BLaER1 (cell line): ENCODE measurements at regions not wholly inside any gene's neighbourhood (a gene's known extent, or its start where the extent isn't known, plus 50 kb on each side); places are given as distances from the start of the nearest gene placed in this dataset.

Experiments
- H3K27ac ChIP-seq: shearing (Covaris generic); formaldehyde crosslinking; 2 replicates; pipeline ENCODE4 v1.8.1; 2022
- H3K27me3 ChIP-seq: shearing (Covaris generic); formaldehyde crosslinking; 2 replicates; pipeline ENCODE4 v1.8.1; 2022
- H3K36me3 ChIP-seq: shearing (Covaris generic); formaldehyde crosslinking; 2 replicates; pipeline ENCODE4 v1.8.1; 2022
- H3K4me1 ChIP-seq: shearing (Covaris generic); formaldehyde crosslinking; 2 replicates; pipeline ENCODE4 v1.8.1; 2022
- H3K4me2 ChIP-seq: shearing (Covaris generic); formaldehyde crosslinking; 2 replicates; pipeline ENCODE4 v1.8.1; 2022
- H3K4me3 ChIP-seq: shearing (Covaris generic); formaldehyde crosslinking; 2 replicates; pipeline ENCODE4 v1.8.1; 2022
- H3K9ac ChIP-seq: shearing (Covaris generic); formaldehyde crosslinking; 2 replicates; pipeline ENCODE4 v1.8.1; 2022
- H3K9me3 ChIP-seq: shearing (Covaris generic); formaldehyde crosslinking; 2 replicates; pipeline ENCODE4 v1.8.1; 2022
- H4K20me1 ChIP-seq: shearing (Covaris generic); formaldehyde crosslinking; 2 replicates; pipeline ENCODE4 v1.8.1; 2022
- Cebpa-rat ChIP-seq: shearing (Covaris generic); IDR thresholded peaks from 2 replicates; pipeline ENCODE4 v1.8.1; 2022

GRCh38 chr9:19690128-19690527 lies 98.7 kb downstream of the SLC24A2 start:
- Histone ChIP-seq H3K27ac (no peak overlapping the region), H3K4me2 (no peak overlapping the region), H3K4me3 (no peak overlapping the region), H3K27me3 (no peaks in the 10 kb centered on the region), H3K4me1 (peaks cover 12% of the 10 kb centered on the region; the same call in 1 of the 2 replicates), H3K9me3 (peaks cover 17% of the 10 kb centered on the region), H3K9ac (no peak overlapping the region), H3K36me3 (no peaks in the 10 kb centered on the region), H4K20me1 (no peaks in the 10 kb centered on the region)
- TF ChIP-seq Cebpa-rat: no peak

DNA sequence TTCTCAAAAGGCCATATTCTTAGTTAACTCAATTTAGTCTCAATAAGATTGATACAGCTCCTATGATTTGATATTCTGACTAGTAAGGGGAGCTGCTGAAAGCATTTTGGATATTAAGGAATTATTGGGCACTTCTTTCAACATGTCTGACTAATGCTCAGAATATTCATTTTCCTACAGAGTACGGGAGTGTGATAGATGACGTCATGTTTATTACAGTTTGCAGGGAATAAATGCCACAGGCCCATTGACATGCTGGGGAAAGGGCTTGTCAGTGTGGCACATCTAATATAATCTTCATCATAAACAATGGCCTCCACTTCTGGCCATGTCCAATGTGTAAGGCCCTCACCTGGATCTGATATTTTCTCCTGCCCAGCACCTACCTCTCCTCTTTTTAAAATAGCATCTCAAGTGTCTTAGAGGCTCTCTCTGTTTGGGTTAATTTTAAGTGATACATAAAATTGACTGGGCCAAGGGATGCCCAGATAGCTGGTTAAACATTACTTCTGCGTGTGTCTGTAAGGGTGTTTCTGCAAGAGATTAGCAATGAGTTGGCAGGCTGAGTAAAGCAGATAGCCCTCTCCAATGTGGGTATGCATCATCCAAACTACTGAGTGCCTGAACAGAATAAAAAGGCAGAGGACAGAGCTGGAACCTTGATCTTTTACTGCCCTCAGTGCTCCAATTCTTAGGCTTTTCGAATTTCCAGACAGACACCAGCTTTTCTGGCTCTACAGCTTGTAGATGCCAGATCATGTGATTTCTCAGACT lies 99.3 kb downstream of the SLC24A2 start:
- H3K4me2 ChIP-seq: no peak overlapping the region
- TF ChIP-seq Cebpa-rat: no peak

DNA sequence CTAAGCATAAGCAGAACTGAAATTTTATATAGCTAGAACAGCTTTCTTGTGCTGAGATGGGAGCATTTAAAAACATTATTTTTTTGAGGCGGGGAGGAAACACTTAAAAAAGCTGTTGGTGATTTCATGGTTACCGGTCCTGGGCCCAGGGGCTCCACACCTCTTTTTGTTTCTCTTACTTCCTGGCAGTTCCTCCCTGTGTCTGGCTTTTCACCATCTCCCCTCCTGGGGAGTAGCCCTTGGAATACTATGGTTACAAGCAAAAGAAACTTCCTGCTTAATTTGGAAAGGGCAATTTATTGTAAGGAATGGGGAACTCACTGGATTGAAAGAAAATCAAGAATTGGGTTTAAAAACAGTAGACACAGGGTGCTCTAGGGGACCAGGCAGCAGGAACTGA lies 105.1 kb downstream of the SLC24A2 start:
- Histone ChIP-seq H3K4me2 (no peak overlapping the region), H3K9ac (no peak overlapping the region), H3K27ac (no peak overlapping the region), H4K20me1 (no peaks in the 10 kb centered on the region), H3K4me3 (no peak overlapping the region), H3K27me3 (no peaks in the 10 kb centered on the region), H3K4me1 (no peaks in the 10 kb centered on the region), H3K9me3 (peaks cover 17% of the 10 kb centered on the region), H3K36me3 (no peaks in the 10 kb centered on the region)
- TF ChIP-seq Cebpa-rat: no peak

More for the DNA sequence above, 99.3 kb downstream of the SLC24A2 start:
- no peaks in the 10 kb centered on the region for H3K27me3 ChIP-seq
- H3K9ac ChIP-seq: no peak overlapping the region
- no peak overlapping the region for H3K4me3 ChIP-seq
- peaks cover 17% of the 10 kb centered on the region for H3K9me3 ChIP-seq
- H3K36me3 ChIP-seq: no peaks in the 10 kb centered on the region
- peaks cover 12% of the 10 kb centered on the region; the same call in 1 of the 2 replicates for H3K4me1 ChIP-seq
- H3K27ac ChIP-seq: no peak overlapping the region
- H4K20me1 ChIP-seq: no peaks in the 10 kb centered on the region

GRCh38 chr9:19682397-19682796 lies 106.4 kb downstream of the SLC24A2 start:
- Histone ChIP-seq H3K4me3 (no peak overlapping the region), H3K9me3 (peaks cover 17% of the 10 kb centered on the region), H3K27ac (no peak overlapping the region), H3K4me1 (no peaks in the 10 kb centered on the region), H3K36me3 (no peaks in the 10 kb centered on the region), H3K9ac (no peak overlapping the region), H3K4me2 (no peak overlapping the region), H4K20me1 (no peaks in the 10 kb centered on the region), H3K27me3 (no peaks in the 10 kb centered on the region)
- TF ChIP-seq Cebpa-rat: no peak

- H3K27ac ChIP-seq: no peak overlapping the region
- no peak overlapping the region for H3K9ac ChIP-seq
- H3K27me3 ChIP-seq: no peaks in the 10 kb centered on the region
- no peak for TF ChIP-seq Cebpa-rat
- H3K9me3 ChIP-seq: peaks cover 16% of the 10 kb centered on the region
- no peaks in the 10 kb centered on the region for H4K20me1 ChIP-seq
- no peak overlapping the region for H3K4me3 ChIP-seq
- H3K4me1 ChIP-seq: no peaks in the 10 kb centered on the region
- H3K4me2 ChIP-seq: no peak overlapping the region
- no peaks in the 10 kb centered on the region for H3K36me3 ChIP-seq
These were observed 107.0 kb downstream of the SLC24A2 start for GRCh38 chr9:19681846-19682245.

DNA sequence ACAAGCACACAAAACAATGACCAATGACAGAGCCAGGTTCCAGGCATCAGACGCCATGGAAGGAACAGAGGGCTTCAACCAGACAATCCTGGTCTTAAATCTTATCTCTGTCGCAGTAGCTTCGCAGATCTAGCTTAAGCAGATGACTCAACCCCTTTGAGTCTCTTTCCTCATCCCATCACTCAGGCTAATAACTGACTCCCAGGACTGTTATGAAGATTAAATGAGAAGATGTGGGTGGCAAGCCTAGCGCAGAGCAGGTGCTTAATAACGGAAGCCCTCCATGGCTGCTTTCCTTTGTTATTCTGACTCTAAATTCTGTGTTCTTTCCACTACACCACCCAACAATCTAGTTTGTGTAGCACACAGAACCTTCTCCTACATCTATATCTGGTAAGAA lies 110.9 kb downstream of the SLC24A2 start:
- Histone ChIP-seq H3K4me2 (no peak overlapping the region), H3K27me3 (no peaks in the 10 kb centered on the region), H3K27ac (no peak overlapping the region), H4K20me1 (no peaks in the 10 kb centered on the region), H3K4me1 (peaks cover 17% of the 10 kb centered on the region), H3K36me3 (no peaks in the 10 kb centered on the region), H3K4me3 (no peak overlapping the region), H3K9ac (no peak overlapping the region), H3K9me3 (no peaks in the 10 kb centered on the region)
- no peak for TF ChIP-seq Cebpa-rat

GRCh38 chr9:19675492-19675891 lies 113.3 kb downstream of the SLC24A2 start:
- Histone ChIP-seq H3K4me1 (peaks cover 17% of the 10 kb centered on the region), H3K9me3 (no peaks in the 10 kb centered on the region), H3K9ac (peak overlapping the region; percentile 36), H3K4me3 (no peak overlapping the region), H3K27ac (peak overlapping the region; percentile 47; the same call in 1 of the 2 replicates), H3K27me3 (no peaks in the 10 kb centered on the region), H4K20me1 (no peaks in the 10 kb centered on the region), H3K36me3 (no peaks in the 10 kb centered on the region), H3K4me2 (peak overlapping the region; percentile 75)
- TF ChIP-seq Cebpa-rat: no peak

DNA sequence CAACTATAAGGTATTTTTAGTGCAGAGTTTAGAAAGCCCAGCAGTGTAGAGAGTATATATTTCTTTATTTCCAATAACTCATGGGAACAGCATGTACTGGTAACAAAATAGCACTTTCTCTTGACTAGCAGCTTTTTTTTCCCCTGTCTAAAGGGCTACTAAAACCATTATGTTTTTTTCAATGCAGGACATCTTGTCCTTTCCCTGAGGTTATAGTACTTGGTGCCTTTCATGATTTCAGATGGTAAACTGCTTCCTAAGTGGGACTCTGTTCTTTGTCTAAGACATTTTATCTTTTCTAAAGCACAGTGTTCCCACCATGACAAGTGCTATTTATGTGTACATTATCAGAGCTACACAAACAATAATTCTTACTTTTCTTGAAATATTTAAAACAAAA lies 122.3 kb downstream of the SLC24A2 start:
- Histone ChIP-seq H3K4me1 (no peaks in the 10 kb centered on the region), H3K27me3 (no peaks in the 10 kb centered on the region), H3K9me3 (no peaks in the 10 kb centered on the region), H3K9ac (no peak overlapping the region), H3K36me3 (no peaks in the 10 kb centered on the region), H4K20me1 (no peaks in the 10 kb centered on the region), H3K4me3 (no peak overlapping the region), H3K27ac (no peak overlapping the region), H3K4me2 (no peak overlapping the region)
- TF ChIP-seq Cebpa-rat: no peak

GRCh38 chr9:19665146-19665863 lies 123.5 kb downstream of the SLC24A2 start:
- Histone ChIP-seq H3K9ac (no peak overlapping the region), H3K36me3 (no peaks in the 10 kb centered on the region), H3K4me1 (no peaks in the 10 kb centered on the region), H3K27me3 (no peaks in the 10 kb centered on the region), H4K20me1 (no peaks in the 10 kb centered on the region), H3K27ac (no peak overlapping the region), H3K4me2 (no peak overlapping the region), H3K4me3 (no peak overlapping the region), H3K9me3 (no peaks in the 10 kb centered on the region)
- no peak for TF ChIP-seq Cebpa-rat

- Histone ChIP-seq H3K27me3 (no peaks in the 10 kb centered on the region), H3K4me3 (no peak overlapping the region), H3K4me1 (no peaks in the 10 kb centered on the region), H3K9ac (no peak overlapping the region), H3K4me2 (no peak overlapping the region), H4K20me1 (no peaks in the 10 kb centered on the region), H3K9me3 (no peaks in the 10 kb centered on the region), H3K27ac (no peak overlapping the region), H3K36me3 (no peaks in the 10 kb centered on the region)
- no peak for TF ChIP-seq Cebpa-rat
These were observed 125.3 kb downstream of the SLC24A2 start for GRCh38 chr9:19663570-19663969.
